ENCODE measurements at regions not wholly inside any gene's neighbourhood (a gene's known extent, or its start where the extent isn't known, plus 50 kb on each side); places are given as distances from the start of the nearest gene placed in this dataset.

GRCh38 chr17:77074681-77075080, 66.1 kb upstream of the SEC14L1 start:
- H3K27me3 ChIP-seq: peaks cover 85% of the 10 kb centered on the region
- no peaks in the 10 kb centered on the region for H3K9me3 ChIP-seq
- 73 to 86% methylated on average over 6 to 9 of the region's 12 CpGs for WGBS, 2 donors (ENCODE audit: low coverage in 1 of 2)
- TF ChIP-seq POLR2A (IDR thresholded peaks at IDR 0.05): no peak
- no peak overlapping the region for H3K4me3 ChIP-seq
- H3K27ac ChIP-seq: no peak overlapping the region
- H3K36me3 ChIP-seq: no peaks in the 10 kb centered on the region
- no peak for ATAC-seq
- no peaks in the 10 kb centered on the region for H3K4me1 ChIP-seq

GRCh38 chr17:77076124-77076830, 64.5 kb upstream of the SEC14L1 start:
- no peak overlapping the region for H3K4me3 ChIP-seq
- no peak overlapping the region for H3K27ac ChIP-seq
- no peaks in the 10 kb centered on the region for H3K36me3 ChIP-seq
- peaks cover 82% of the 10 kb centered on the region for H3K27me3 ChIP-seq
- no peaks in the 10 kb centered on the region for H3K4me1 ChIP-seq
- WGBS, 2 donors (ENCODE audit: low coverage in 1 of 2): 11 to 13% methylated on average over 12 to 14 of the region's 14 CpGs
- TF ChIP-seq POLR2A (IDR thresholded peaks at IDR 0.05): no peak
- TF ChIP-seq CTCF (IDR thresholded peaks at IDR 0.05): no peak
- TF ChIP-seq POLR2AphosphoS5 (IDR thresholded peaks at IDR 0.05): no peak
- TF ChIP-seq EP300 (IDR thresholded peaks at IDR 0.05): no peak
- ATAC-seq: no peak
- H3K9me3 ChIP-seq: no peaks in the 10 kb centered on the region

GRCh38 chr17:77083531-77083930, 57.2 kb upstream of the SEC14L1 start:
- no peak for ATAC-seq
- no peak overlapping the region for H3K27ac ChIP-seq
- H3K36me3 ChIP-seq: no peaks in the 10 kb centered on the region
- H3K4me3 ChIP-seq: no peak overlapping the region
- peaks cover 0 to 7% (median 0%) of the 10 kb centered on the region in 3 donors for H3K9me3 ChIP-seq
- TF ChIP-seq EP300 (IDR thresholded peaks at IDR 0.05) (no peak), POLR2AphosphoS5 (IDR thresholded peaks at IDR 0.05) (no peak), POLR2A (IDR thresholded peaks at IDR 0.05) (no peak), CTCF (IDR thresholded peaks at IDR 0.05) (no peak)
- H3K27me3 ChIP-seq: peaks cover 58% of the 10 kb centered on the region
- peaks cover 0 to 24% (median 7%) of the 10 kb centered on the region in 3 donors for H3K4me1 ChIP-seq
- no CpG with 5 or more reads among the region's 5 CpGs for WGBS, 2 donors (ENCODE audit: low coverage in 1 of 2)

DNA sequence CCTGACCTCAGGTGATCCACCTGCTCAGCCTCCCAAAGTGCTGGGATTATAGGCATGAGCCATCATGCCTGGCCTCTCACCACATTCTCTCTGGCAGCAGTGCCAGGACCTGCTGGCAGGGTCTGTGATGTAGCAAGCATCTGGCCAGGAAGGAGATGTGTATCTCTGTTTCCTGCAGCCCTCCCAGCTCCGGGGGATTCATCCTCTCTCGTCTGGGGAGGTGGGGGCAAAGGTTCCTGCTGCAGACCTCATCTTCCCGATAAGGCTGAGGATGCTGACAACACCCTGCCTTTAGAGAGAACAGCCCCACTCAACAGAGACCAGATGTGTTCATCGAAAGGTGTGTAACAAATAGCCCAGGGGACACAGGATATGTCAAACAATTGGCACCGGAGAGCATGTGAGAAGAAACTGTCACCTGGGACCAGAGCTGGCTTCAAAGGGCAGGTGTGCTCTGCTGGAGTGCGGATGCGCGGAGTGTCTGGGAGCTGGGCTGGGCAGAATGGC, 54.8 kb upstream of the SEC14L1 start:
- WGBS, 2 donors (ENCODE audit: low coverage in 1 of 2): 51% methylated on average over 4 of the region's 8 CpGs; no CpG with 5 or more reads in 1 of the 2 donors
- TF ChIP-seq POLR2AphosphoS5 (IDR thresholded peaks at IDR 0.05): no peak
- TF ChIP-seq EP300 (IDR thresholded peaks at IDR 0.05): no peak
- no peak for TF ChIP-seq CTCF (IDR thresholded peaks at IDR 0.05)
- TF ChIP-seq POLR2A (IDR thresholded peaks at IDR 0.05): no peak
- Histone ChIP-seq H3K4me3 (no peak overlapping the region), H3K4me1 (peaks cover 0 to 45% (median 19%) of the 10 kb centered on the region in 3 donors), H3K27me3 (peaks cover 38% of the 10 kb centered on the region), H3K27ac (no peak overlapping the region), H3K9me3 (peaks cover 0 to 7% (median 0%) of the 10 kb centered on the region in 3 donors), H3K36me3 (peaks cover 0 to 13% of the 10 kb centered on the region in 2 donors)
- no peak for ATAC-seq

DNA sequence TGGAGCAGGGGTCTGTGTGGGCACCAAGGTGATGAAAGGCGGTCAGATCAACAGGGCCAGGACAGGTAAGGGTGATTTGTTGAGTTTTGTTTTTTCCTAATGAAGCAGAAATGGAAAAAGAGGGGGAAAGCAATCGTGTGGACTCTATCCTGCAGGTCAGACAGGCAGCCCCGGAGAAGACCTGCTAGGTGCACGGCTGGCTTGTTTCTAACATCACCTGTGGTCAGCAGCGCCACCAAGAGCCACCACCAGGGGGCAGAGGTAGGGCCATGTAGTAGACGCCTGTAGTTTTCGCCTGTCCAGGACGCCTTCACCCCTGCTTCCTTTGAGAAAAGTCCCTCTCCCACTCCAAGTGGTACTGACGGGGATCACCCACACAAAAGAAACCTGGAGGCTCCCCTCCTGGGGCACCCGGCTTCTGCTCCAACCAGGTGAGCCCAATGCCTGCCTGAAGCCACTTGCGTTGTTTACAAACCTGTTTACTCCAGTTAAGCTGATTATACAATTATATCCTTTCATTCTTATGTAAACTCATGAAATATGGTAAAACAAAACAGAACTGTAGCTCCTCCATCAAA, 54.2 kb upstream of the SEC14L1 start:
- no peak overlapping the region for H3K4me3 ChIP-seq
- peaks cover 0 to 19% of the 10 kb centered on the region in 2 donors for H3K36me3 ChIP-seq
- TF ChIP-seq POLR2A (IDR thresholded peaks at IDR 0.05) (no peak), CTCF (IDR thresholded peaks at IDR 0.05) (peak in 3 of 4 experiments; percentile 88 to 96 (median 90))
- peaks cover 0 to 7% (median 0%) of the 10 kb centered on the region in 3 donors for H3K9me3 ChIP-seq
- WGBS, 2 donors (ENCODE audit: low coverage in 1 of 2): 8 to 17% methylated on average over 8 to 11 of the region's 11 CpGs
- no peak for ATAC-seq
- H3K4me1 ChIP-seq: peaks cover 0 to 50% (median 19%) of the 10 kb centered on the region in 3 donors
- H3K27me3 ChIP-seq: peaks cover 38% of the 10 kb centered on the region
- H3K27ac ChIP-seq: no peak overlapping the region

Measured in gastroesophageal sphincter (tissue), 4 donors.